DND-41 (cell line): ENCODE measurements at regions not wholly inside any gene's neighbourhood (a gene's known extent, or its start where the extent isn't known, plus 50 kb on each side); places are given as distances from the start of the nearest gene placed in this dataset.

Experiments used
- CTCF ChIP-seq: IDR thresholded peaks from 2 replicates; pipeline ENCODE4 v1.5.1; 2012; ENCODE audit warnings: borderline replicate concordance, low read length, moderate library complexity, mild to moderate bottlenecking; ENCODE audit not compliant: poor library complexity, severe bottlenecking; ENCODE audit errors: extremely low read depth
- EZH2 ChIP-seq: IDR thresholded peaks from 3 replicates; pipeline ENCODE4 v1.6.1; 2012; ENCODE audit warnings: borderline replicate concordance, low read depth, mild to moderate bottlenecking, moderate library complexity, low read length, inconsistent platforms; ENCODE audit not compliant: severe bottlenecking

- TF ChIP-seq CTCF (no peak), EZH2 (no peak)
These were observed 51.5 kb upstream of the WDFY2 start for GRCh38 chr13:51532736-51533197.
